GM23248 (cell line): ENCODE measurements at regions not wholly inside any gene's neighbourhood (a gene's known extent, or its start where the extent isn't known, plus 50 kb on each side); places are given as distances from the start of the nearest gene placed in this dataset.

Experiments used
- EZH2 ChIP-seq: fragments of 200-600 bp; sonication (generic); IDR thresholded peaks from 2 replicates; pipeline ENCODE4 v1.6.1; 2018; ENCODE audit warnings: antibody characterized with exemption, mild to moderate bottlenecking; ENCODE audit not compliant: insufficient read depth, poor library complexity, severe bottlenecking
- EZH2phosphoT487 ChIP-seq: fragments of 200-600 bp; sonication (generic); IDR thresholded peaks from 2 replicates; pipeline ENCODE4 v1.6.1; 2018; ENCODE audit warnings: antibody characterized with exemption, moderate library complexity, mild to moderate bottlenecking, low read depth; ENCODE audit not compliant: insufficient read depth

DNA sequence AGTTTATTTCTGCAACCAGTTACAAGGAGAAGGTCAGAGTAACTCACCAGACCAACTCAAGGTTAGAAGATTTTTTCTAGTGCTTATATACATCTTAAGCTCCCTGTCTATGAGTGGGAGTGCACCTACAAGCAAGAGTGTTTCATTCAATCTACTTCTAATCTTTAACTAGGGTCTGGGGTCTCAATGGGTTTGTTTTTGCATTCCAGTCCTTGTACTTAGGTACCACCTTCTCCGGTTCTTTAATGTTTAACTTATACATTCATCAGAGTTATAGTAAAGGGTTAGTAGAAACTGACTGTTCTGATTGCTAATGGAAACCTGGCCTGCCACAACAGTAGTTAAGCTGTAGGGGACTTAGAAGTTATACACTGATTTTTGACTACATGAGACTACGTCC is 271.7 kb downstream of the HTR1A start:
- TF ChIP-seq EZH2, result no peak
- no peak for TF ChIP-seq EZH2phosphoT487
